ENCODE measurements at regions not wholly inside any gene's neighbourhood (a gene's known extent, or its start where the extent isn't known, plus 50 kb on each side); places are given as distances from the start of the nearest gene placed in this dataset.

DNA sequence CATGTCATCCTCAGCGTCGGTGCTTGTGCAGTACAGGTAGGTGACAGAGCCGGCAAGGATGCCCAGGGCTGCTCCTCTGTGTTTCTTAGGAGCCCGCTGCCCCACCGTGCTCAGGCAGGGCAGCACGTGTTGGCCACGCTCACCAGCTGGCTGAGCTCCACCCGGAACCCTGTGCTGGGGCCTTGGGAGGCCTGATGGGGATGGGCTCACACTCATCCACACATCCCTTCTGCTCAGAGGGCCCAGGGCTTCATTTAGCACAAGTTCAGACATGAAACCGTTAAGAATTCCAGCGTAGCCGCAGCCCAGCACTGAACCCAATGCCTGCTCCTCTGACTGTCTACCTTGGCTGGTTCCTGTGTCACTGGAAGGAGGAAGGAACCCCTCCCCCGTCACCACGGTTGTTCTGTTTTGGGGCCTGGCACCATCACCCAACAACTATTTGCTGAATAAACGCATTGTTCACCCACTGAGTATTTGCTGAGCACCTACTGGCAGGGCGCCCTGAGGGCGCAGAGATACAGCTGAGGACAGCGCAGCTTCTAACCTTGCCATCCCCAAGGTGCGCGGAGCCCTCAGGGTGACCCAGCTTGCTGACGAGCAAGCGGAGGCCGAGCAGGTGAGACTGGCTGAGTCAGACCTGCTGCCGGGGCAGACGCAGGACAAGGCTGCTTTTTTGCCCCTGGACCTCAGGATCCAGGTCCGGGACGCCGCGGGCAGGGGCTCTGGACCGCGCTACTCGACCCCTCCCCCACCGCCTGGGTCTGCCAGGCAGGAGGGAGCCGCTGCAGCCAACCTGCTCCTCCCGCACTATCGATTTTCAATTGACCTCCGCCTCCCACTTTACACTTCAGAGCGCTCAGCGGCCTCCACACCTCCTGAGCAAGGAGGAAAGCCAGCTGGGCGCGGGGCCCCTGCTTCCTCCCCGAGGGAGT lies 50.6 kb upstream of the RET start:
- Histone ChIP-seq H3K9me3 (no peaks in the 10 kb centered on the region), H3K4me3 (ENCODE audit: control insufficient read depth in 1 of 2, extremely low read depth in 1 of 2, low read length in 1 of 2) (no peak overlapping the region), H3K4me1 (ENCODE audit: control insufficient read depth in 1 of 2, extremely low read depth in 1 of 2, insufficient read depth in 2 of 2, low read length in 2 of 2) (no peaks in the 10 kb centered on the region), H3K27me3 (replicated peaks in 1 of 2; ENCODE audit: control insufficient read depth in 2 of 2, extremely low read depth in 1 of 2, insufficient read depth in 2 of 2, low read length in 1 of 2) (peaks cover 0 to 27% of the 10 kb centered on the region in 2 experiments), H3K27ac (ENCODE audit: low read length) (no peak overlapping the region), H3K36me3 (ENCODE audit: control insufficient read depth in 2 of 2, extremely low read depth in 1 of 2, insufficient read depth in 1 of 2, low read length in 1 of 2) (no peaks in the 10 kb centered on the region)
- 85% methylated on average over 39 of the region's 41 CpGs for WGBS (ENCODE audit: insufficient coverage)
- no peak for DNase-seq
- ATAC-seq (replicated peaks in 1 of 4): no peak
- CTCF ChIA-PET: no interaction called here
- Mint-ChIP-seq H3K4me1 (peaks cover 0 to 5% (median 0%) of the 10 kb centered on the region in 3 donors), H3K9me3 (peaks cover 0 to 4% (median 4%) of the 10 kb centered on the region in 3 donors), H3K36me3 (no peaks in the 10 kb centered on the region), H3K27me3 (peaks cover 7 to 12% of the 10 kb centered on the region in 2 donors), H3K4me3 (no peak overlapping the region), H3K27ac (no peak overlapping the region)
- POLR2A ChIA-PET: no interaction called here

Data from T-cell (primary cell).